A549 (cell line): ENCODE measurements at regions not wholly inside any gene's neighbourhood (a gene's known extent, or its start where the extent isn't known, plus 50 kb on each side); places are given as distances from the start of the nearest gene placed in this dataset.

Experiments used
- ATAC-seq, 2 experiments: fragments of 200-7000 bp in 1 of 2; fragments of >200 bp in 1 of 2; cut with Nextera tagmentation in 1 of 2; cut with Tn5 transposase in 1 of 2; 3 replicates each; pipeline versions ENCODE4 v1.8.0 to v1.9.1; 2018 to 2020; ENCODE audit warnings: mild to moderate bottlenecking in 1 of 2, moderate library complexity in 1 of 2
- CTCF ChIA-PET: fragments of 300-600 bp; sonication (Branson Sonifier 250); formaldehyde crosslinking; extraction: SDS; loops from one replicate; lab custom pipeline; 2021; ENCODE audit warnings: antibody characterized with exemption, inconsistent platforms; lab: Yijun Ruan, JAX
- POLR2A ChIA-PET: fragments of 350-600 bp; formaldehyde crosslinking; extraction: SDS; loops from one replicate; lab custom pipeline; 2021; ENCODE audit warnings: antibody characterized with exemption, inconsistent platforms; lab: Yijun Ruan, JAX
- DNase-seq, 2 experiments: peaks; one replicate each; pipeline versions ENCODE4 v3.0.0 to v3.0.0-alpha.2; 2011 to 2016; ENCODE audit warnings: low read depth in 1 of 2, low spot score in 1 of 2
- FAIRE-seq: peaks from 2 replicates; lab custom pipeline; 2011; peaks lifted over from hg19 to GRCh38; lab: Jason Lieb, UNC
- H3K27ac ChIP-seq, 2 experiments: fragments of >200 bp; sonication (Bioruptor Twin); formaldehyde crosslinking; 3 replicates each; pipeline ENCODE4 v1.5.1; 2016 to 2017
- H3K4me1 ChIP-seq: fragments of >200 bp; sonication (Bioruptor Twin); formaldehyde crosslinking; 3 replicates; pipeline ENCODE4 v1.6.1; 2016
- H3K4me2 ChIP-seq: fragments of >200 bp; sonication (Bioruptor Twin); formaldehyde crosslinking; 3 replicates; pipeline ENCODE4 v1.6.1; 2016
- H3K4me3 ChIP-seq: fragments of >200 bp; sonication (Bioruptor Twin); formaldehyde crosslinking; 3 replicates; pipeline ENCODE4 v1.5.1; 2016
- H3K9me3 ChIP-seq: fragments of >200 bp; sonication (Bioruptor Twin); formaldehyde crosslinking; 3 replicates; pipeline ENCODE4 v1.6.1; 2016
- ATOH8 ChIP-seq: fragments of 250-450 bp; sonication (Bioruptor Pico); IDR thresholded peaks from 2 replicates; pipeline ENCODE4 v1.5.0; 2020; ENCODE audit warnings: low read depth, mild to moderate bottlenecking, moderate library complexity
- BHLHE40 ChIP-seq: IDR thresholded peaks from 2 replicates; pipeline ENCODE4 v1.6.1; 2012; ENCODE audit warnings: low read depth, low read length, inconsistent platforms
- CBX8 ChIP-seq: fragments of 200-600 bp; sonication (generic); IDR thresholded peaks from 2 replicates; pipeline ENCODE4 v1.6.1; 2016
- CEBPB ChIP-seq, 2 experiments: fragments of >200 bp in 1 of 2; sonication (Bioruptor Twin) in 1 of 2; formaldehyde crosslinking in 1 of 2; IDR thresholded peaks; 2 replicates each; pipeline ENCODE4 v1.6.1; 2012 to 2016
- CHD4 ChIP-seq: fragments of 200-600 bp; sonication (generic); IDR thresholded peaks from 2 replicates; pipeline ENCODE4 v1.6.1; 2016; ENCODE audit warnings: antibody characterized with exemption, mild to moderate bottlenecking, borderline replicate concordance
- EHMT2 ChIP-seq: fragments of 200-600 bp; sonication (generic); IDR thresholded peaks from 2 replicates; pipeline ENCODE4 v1.6.1; 2016; ENCODE audit warnings: antibody characterized with exemption, low read depth, mild to moderate bottlenecking, moderate library complexity
- EP300 ChIP-seq, 2 experiments: fragments of >200 bp; sonication (Bioruptor Twin); formaldehyde crosslinking; IDR thresholded peaks; 2 replicates in 1 of 2; 3 replicates in 1 of 2; pipeline ENCODE4 v1.6.1; 2016 to 2017
- FOSB ChIP-seq: fragments of 250-450 bp; sonication (Bioruptor Pico); IDR thresholded peaks from 2 replicates; pipeline ENCODE4 v1.5.0; 2020; ENCODE audit warnings: mild to moderate bottlenecking, moderate library complexity
- FOSL2 ChIP-seq, 2 experiments: fragments of 450-650 bp in 1 of 2; fragments of >200 bp in 1 of 2; sonication (Bioruptor Twin) in 1 of 2; formaldehyde crosslinking; IDR thresholded peaks; 2 replicates each; pipeline versions ENCODE4 v1.5.0 to v1.6.1; 2016 to 2020; ENCODE audit warnings: mild to moderate bottlenecking in 1 of 2, moderate library complexity in 1 of 2
- HOXA7 ChIP-seq: fragments of 250-450 bp; sonication (Bioruptor Pico); IDR thresholded peaks from 2 replicates; pipeline ENCODE4 v1.5.0; 2020; ENCODE audit warnings: mild to moderate bottlenecking, moderate library complexity
- HOXB13 ChIP-seq: fragments of 250-450 bp; sonication (Bioruptor Pico); IDR thresholded peaks from 2 replicates; pipeline ENCODE4 v1.5.0; 2020; ENCODE audit warnings: low read depth, mild to moderate bottlenecking, moderate library complexity
- HOXB5 ChIP-seq: fragments of 250-450 bp; sonication (Bioruptor Pico); IDR thresholded peaks from 2 replicates; pipeline ENCODE4 v1.5.0; 2020; ENCODE audit warnings: mild to moderate bottlenecking, moderate library complexity
- KDM5A ChIP-seq: fragments of 200-600 bp; sonication (generic); IDR thresholded peaks from 2 replicates; pipeline ENCODE4 v1.6.1; 2016; ENCODE audit warnings: antibody characterized with exemption, mild to moderate bottlenecking
- MYC ChIP-seq: IDR thresholded peaks from 2 replicates; pipeline ENCODE4 v1.6.1; 2012; ENCODE audit warnings: mild to moderate bottlenecking, inconsistent platforms, low read length, improper control_type of control experiment, borderline replicate concordance
- POLR2A ChIP-seq: IDR thresholded peaks from 2 replicates; pipeline ENCODE4 v1.6.1; 2012; ENCODE audit warnings: mild to moderate bottlenecking, low read length
- POLR2AphosphoS2 ChIP-seq: conservative IDR thresholded peaks from 2 replicates; pipeline ENCODE4 v1.6.1; 2012; ENCODE audit warnings: low read length, improper control_type of control experiment, inconsistent platforms
- RARB ChIP-seq: fragments of 250-450 bp; sonication (Bioruptor Pico); IDR thresholded peaks from 2 replicates; pipeline ENCODE4 v1.8.0; 2021; ENCODE audit warnings: mild to moderate bottlenecking, moderate library complexity
- REST ChIP-seq: fragments of 200-600 bp; sonication (generic); IDR thresholded peaks from 2 replicates; pipeline ENCODE4 v1.6.1; 2016; ENCODE audit warnings: antibody characterized with exemption, mild to moderate bottlenecking, moderate library complexity
- SMC3 ChIP-seq: fragments of >200 bp; sonication (Bioruptor Twin); formaldehyde crosslinking; IDR thresholded peaks from 3 replicates; pipeline ENCODE4 v1.6.1; 2018; ENCODE audit warnings: inconsistent platforms
- USF2 ChIP-seq: fragments of 450-650 bp; IDR thresholded peaks from 2 replicates; pipeline ENCODE4 v1.6.1; 2014; ENCODE audit warnings: antibody characterized with exemption
- WGBS: methylation state at CpG from one replicate; pipeline ENCODE4 v1.1.6; 2017; ENCODE audit errors: missing lambda C conversion rate; 5-methylcytosine and 5-hydroxymethylcytosine counted together
- TF ChIP-seq, protein P1 (sequence below): fragments of 250-450 bp; sonication (Bioruptor Pico); IDR thresholded peaks from 2 replicates; pipeline ENCODE4 v1.5.0; 2021; ENCODE audit warnings: mild to moderate bottlenecking, moderate library complexity, borderline replicate concordance
- TF ChIP-seq, protein P2 (sequence below): IDR thresholded peaks from 2 replicates; pipeline ENCODE4 v1.6.1; 2012
- TF ChIP-seq, protein P3 (sequence below): IDR thresholded peaks from 2 replicates; pipeline ENCODE4 v1.6.1; 2012; ENCODE audit warnings: low read depth, borderline replicate concordance

GRCh38 chr3:192026661-192027060 lies 565.7 kb downstream of the PYDC2 start:
- H3K4me2 ChIP-seq = no peak overlapping the region
- no peak overlapping the region for H3K27ac ChIP-seq
- DNase-seq (no peak), FAIRE-seq (no peak), ATAC-seq (no peak)
- TF ChIP-seq RARB (CRISPR knock-in tag) (no peak), REST (no peak), HOXB13 (CRISPR knock-in tag) (no peak), MYC (no peak), POLR2A (no peak), EHMT2 (no peak), POLR2AphosphoS2 (no peak), HOXA7 (CRISPR knock-in tag) (no peak)
- TF ChIP-seq, protein P1, sequence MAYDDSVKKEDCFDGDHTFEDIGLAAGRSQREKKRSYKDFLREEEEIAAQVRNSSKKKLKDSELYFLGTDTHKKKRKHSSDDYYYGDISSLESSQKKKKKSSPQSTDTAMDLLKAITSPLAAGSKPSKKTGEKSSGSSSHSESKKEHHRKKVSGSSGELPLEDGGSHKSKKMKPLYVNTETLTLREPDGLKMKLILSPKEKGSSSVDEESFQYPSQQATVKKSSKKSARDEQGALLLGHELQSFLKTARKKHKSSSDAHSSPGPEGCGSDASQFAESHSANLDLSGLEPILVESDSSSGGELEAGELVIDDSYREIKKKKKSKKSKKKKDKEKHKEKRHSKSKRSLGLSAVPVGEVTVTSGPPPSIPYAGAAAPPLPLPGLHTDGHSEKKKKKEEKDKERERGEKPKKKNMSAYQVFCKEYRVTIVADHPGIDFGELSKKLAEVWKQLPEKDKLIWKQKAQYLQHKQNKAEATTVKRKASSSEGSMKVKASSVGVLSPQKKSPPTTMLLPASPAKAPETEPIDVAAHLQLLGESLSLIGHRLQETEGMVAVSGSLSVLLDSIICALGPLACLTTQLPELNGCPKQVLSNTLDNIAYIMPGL (CRISPR knock-in tag) = no peak
- TF ChIP-seq, protein P2, sequence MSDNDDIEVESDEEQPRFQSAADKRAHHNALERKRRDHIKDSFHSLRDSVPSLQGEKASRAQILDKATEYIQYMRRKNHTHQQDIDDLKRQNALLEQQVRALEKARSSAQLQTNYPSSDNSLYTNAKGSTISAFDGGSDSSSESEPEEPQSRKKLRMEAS = no peak
- H3K4me3 ChIP-seq = no peak overlapping the region
- H3K9me3 ChIP-seq = no peaks in the 10 kb centered on the region
- 32% methylated on average over 2 of the region's 2 CpGs for WGBS
- ChIA-PET CTCF (no interaction called here), POLR2A (no interaction called here)
- no peaks in the 10 kb centered on the region for H3K4me1 ChIP-seq

GRCh38 chr3:192031941-192032340 lies 571.0 kb downstream of the PYDC2 start:
- ATAC-seq (no peak), DNase-seq (no peak), FAIRE-seq (no peak)
- H3K4me2 ChIP-seq = no peak overlapping the region
- TF ChIP-seq FOSB (CRISPR knock-in tag) (no peak), MYC (no peak), FOSL2 (IDR thresholded peaks at IDR 0.05) (no peak), FOSL2 (CRISPR knock-in tag; IDR thresholded peaks at IDR 0.05) (no peak), CBX8 (no peak), CEBPB (IDR thresholded peaks at IDR 0.05) (no peak), POLR2A (no peak), ATOH8 (no peak), BHLHE40 (no peak), USF2 (no peak), CHD4 (no peak), EP300 (IDR thresholded peaks at IDR 0.05) (no peak), HOXA7 (CRISPR knock-in tag) (no peak), SMC3 (no peak), HOXB5 (CRISPR knock-in tag) (no peak), POLR2AphosphoS2 (no peak), KDM5A (no peak)
- TF ChIP-seq, protein P3, sequence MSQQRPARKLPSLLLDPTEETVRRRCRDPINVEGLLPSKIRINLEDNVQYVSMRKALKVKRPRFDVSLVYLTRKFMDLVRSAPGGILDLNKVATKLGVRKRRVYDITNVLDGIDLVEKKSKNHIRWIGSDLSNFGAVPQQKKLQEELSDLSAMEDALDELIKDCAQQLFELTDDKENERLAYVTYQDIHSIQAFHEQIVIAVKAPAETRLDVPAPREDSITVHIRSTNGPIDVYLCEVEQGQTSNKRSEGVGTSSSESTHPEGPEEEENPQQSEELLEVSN = no peak
- TF ChIP-seq, protein P2 = no peak
- WGBS = 30% methylated on average over 3 of the region's 3 CpGs
- POLR2A ChIA-PET = no interaction called here
- no peaks in the 10 kb centered on the region for H3K9me3 ChIP-seq
- CTCF ChIA-PET = no interaction called here
- no peak overlapping the region for H3K27ac ChIP-seq
- H3K4me1 ChIP-seq = no peaks in the 10 kb centered on the region
- no peak overlapping the region for H3K4me3 ChIP-seq
